GM12878 (cell line): ENCODE measurements at regions not wholly inside any gene's neighbourhood (a gene's known extent, or its start where the extent isn't known, plus 50 kb on each side); places are given as distances from the start of the nearest gene placed in this dataset.

Source experiments
- POLR2A ChIP-seq: IDR thresholded peaks from 2 replicates; pipeline ENCODE4 v1.6.1; 2011; ENCODE audit warnings: low read depth, mild to moderate bottlenecking, low read length
- TF ChIP-seq, protein P1 (sequence below), 3 experiments: IDR thresholded peaks in 2 of 3; conservative IDR thresholded peaks in 1 of 3; 2 replicates each; pipeline ENCODE4 v1.5.1; 2011; ENCODE audit warnings: low read depth in 3 of 3, low read length in 3 of 3, mild to moderate bottlenecking in 3 of 3, control low read depth in 2 of 3, moderate library complexity in 2 of 3, inconsistent platforms in 1 of 3, mixed read lengths in 1 of 3; ENCODE audit not compliant: control insufficient read depth in 2 of 3, insufficient read depth in 1 of 3; ENCODE audit errors: extremely low read depth in 1 of 3

DNA sequence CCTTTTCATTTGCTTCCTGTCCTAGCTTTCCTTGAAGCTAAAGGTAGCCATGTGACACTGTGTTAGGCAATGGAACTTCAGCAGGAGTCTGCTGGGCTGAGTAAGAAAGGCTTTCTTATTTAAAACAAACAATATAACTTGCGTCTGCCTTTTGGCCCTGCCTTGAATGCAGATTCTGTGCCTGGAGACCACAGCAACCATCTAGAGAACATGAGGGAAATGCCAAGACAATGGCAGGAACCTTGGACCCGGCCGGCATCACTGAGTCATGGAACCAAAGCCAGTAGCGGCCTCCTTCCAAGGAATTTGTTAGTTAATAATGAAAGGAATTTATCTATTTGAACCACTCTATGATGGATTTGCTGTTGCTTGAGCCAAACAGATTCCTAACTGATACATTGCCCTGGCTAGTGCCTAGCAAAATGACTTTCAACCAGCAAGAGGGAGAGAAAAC lies 207.5 kb upstream of the EPHA4 start:
- TF ChIP-seq POLR2A, result no peak
- TF ChIP-seq, protein P1, sequence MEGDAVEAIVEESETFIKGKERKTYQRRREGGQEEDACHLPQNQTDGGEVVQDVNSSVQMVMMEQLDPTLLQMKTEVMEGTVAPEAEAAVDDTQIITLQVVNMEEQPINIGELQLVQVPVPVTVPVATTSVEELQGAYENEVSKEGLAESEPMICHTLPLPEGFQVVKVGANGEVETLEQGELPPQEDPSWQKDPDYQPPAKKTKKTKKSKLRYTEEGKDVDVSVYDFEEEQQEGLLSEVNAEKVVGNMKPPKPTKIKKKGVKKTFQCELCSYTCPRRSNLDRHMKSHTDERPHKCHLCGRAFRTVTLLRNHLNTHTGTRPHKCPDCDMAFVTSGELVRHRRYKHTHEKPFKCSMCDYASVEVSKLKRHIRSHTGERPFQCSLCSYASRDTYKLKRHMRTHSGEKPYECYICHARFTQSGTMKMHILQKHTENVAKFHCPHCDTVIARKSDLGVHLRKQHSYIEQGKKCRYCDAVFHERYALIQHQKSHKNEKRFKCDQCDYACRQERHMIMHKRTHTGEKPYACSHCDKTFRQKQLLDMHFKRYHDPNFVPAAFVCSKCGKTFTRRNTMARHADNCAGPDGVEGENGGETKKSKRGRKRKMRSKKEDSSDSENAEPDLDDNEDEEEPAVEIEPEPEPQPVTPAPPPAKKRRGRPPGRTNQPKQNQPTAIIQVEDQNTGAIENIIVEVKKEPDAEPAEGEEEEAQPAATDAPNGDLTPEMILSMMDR (IDR thresholded peaks at IDR 0.05 in 2 of 3, conservative IDR thresholded peaks at IDR 0.05 in 1 of 3; ENCODE audit: control insufficient read depth in 2 of 3, extremely low read depth in 1 of 3, insufficient read depth in 1 of 3, low read depth in 3 of 3, low read length in 3 of 3), result no peak
